ENCODE measurements at regions not wholly inside any gene's neighbourhood (a gene's known extent, or its start where the extent isn't known, plus 50 kb on each side); places are given as distances from the start of the nearest gene placed in this dataset.
"Not testable (repeated sequence)": the region's sequence is repeated elsewhere in the genome, so short reads cannot be mapped to it uniquely, and the experiment has no call there.

- DNase-seq, result not testable (repeated sequence)
Observed at GRCh38 chr16:16448423-16448822, 69.5 kb downstream of the NPIPA7 start.

- DNase-seq, result not testable (repeated sequence)
Observed at GRCh38 chr16:16449712-16450237, 70.8 kb downstream of the NPIPA7 start.

DNA sequence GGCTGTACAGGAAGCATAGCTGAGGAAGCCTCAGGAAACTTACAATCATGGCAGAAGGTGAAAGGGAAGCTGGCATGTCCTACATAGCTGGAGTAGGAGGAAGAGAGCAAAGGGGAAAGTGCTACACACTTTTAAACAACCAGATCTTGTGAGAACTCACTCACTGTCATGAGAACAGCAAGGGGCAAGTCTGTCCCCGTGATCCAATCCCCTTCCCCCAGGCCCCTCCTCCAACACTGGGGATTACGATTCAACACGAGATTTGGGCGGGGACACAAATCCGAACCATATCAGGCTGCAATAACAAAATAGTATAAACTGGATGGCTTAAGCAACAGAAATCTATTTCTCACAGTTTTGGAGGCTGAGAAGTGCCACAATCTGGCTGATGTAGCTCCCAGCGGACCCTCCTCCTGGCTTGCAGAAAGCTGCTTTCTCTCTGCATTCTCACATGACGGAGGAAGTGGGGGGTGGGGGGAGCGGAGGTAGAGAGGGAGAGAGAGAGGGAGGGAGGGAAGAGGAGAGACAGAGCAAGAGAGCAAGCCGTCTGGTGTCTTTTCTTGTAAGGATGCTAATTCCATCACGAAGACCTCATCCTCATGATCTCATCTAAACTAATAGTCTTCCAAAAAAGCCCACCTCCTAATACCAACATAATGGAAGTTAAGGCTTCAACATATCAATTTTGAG, 72.9 kb downstream of the NPIPA7 start:
- DNase-seq, result not testable (repeated sequence)

- not testable (repeated sequence) for DNase-seq
Observed at GRCh38 chr16:16458579-16458978, 79.6 kb downstream of the NPIPA7 start.

DNA sequence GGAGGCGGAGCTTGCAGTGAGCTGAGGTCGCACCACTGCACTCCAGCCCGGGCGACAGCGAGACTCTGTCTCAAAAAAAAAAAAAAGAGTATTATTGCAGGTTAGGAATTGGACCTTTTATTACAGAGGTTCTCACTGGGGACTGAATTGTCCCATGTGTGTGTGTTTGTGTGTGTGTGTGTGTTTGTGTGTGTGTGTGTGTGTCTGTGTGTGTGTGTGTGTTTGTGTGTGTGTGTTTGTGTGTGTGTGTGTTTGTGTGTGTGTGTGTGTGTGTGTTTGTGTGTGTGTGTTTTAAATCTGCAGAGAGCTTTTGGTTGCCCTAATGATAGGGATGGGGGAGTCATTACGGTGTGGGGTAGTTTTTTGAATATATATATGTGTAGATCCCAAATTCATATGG, 84.9 kb downstream of the NPIPA7 start:
- DNase-seq, result not testable (repeated sequence)

GRCh38 chr16:16488919-16489318, 110.0 kb downstream of the NPIPA7 start:
- not testable (repeated sequence) for DNase-seq

DNA sequence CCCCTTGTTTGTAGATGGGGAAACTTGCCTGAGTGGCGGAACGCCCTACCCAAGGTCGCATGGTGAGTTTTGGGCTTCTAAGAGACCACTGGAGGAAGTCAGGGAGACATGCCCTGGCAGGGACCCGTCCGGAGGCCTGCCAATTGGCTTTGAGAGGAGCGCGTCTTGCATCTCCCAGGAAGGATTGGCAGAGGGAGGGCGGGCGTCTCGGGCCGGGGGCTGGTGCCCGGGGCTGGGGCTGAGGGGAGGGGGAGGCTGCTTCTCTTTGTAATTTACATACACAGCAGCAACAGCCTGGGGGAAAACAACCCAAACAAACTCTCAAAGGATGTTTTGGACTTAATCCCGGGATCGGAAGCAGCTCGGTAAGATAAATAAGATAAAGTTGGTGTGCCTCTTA, 110.5 kb downstream of the NPIPA7 start:
- not testable (repeated sequence) for DNase-seq

GRCh38 chr16:16494114-16494513, 115.2 kb downstream of the NPIPA7 start:
- not testable (repeated sequence) for DNase-seq

DNA sequence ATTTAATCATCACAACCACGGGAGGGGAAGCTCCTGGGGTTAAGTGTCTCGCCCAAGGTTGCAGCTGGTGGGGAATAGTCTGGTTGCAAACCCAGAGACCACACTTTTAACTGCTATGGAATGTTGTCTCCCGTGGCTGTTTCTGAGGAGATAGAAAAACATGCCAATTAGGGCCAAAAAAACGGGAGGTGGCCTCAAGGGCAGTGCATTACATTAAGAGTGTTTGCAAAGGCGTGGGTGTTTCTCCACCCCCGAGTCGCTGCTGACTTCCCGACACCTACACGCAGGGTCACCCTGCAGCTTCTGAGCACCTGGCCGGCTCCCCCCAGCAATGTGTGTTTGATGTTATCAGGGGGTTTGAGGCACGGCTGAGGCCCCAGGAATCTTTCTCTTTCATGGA, 116.1 kb downstream of the NPIPA7 start:
- DNase-seq, result not testable (repeated sequence)

- DNase-seq, result not testable (repeated sequence)
Observed at GRCh38 chr16:16499875-16500274, 120.9 kb downstream of the NPIPA7 start.

- not testable (repeated sequence) for DNase-seq
Observed at GRCh38 chr16:16507041-16507440, 128.1 kb downstream of the NPIPA7 start.

- DNase-seq, result not testable (repeated sequence)
Observed at GRCh38 chr16:16508344-16508743, 129.4 kb downstream of the NPIPA7 start.

GRCh38 chr16:16519395-16519794, 140.5 kb downstream of the NPIPA7 start:
- DNase-seq, result not testable (repeated sequence)

- DNase-seq, result not testable (repeated sequence)
Observed at GRCh38 chr16:16521239-16522002, 142.5 kb downstream of the NPIPA7 start.

GRCh38 chr16:16526998-16527397, 148.1 kb downstream of the NPIPA7 start:
- not testable (repeated sequence) for DNase-seq

GRCh38 chr16:16530744-16531143, 151.8 kb downstream of the NPIPA7 start:
- not testable (repeated sequence) for DNase-seq

GRCh38 chr16:16535565-16535964, 156.6 kb downstream of the NPIPA7 start:
- DNase-seq, result not testable (repeated sequence)

GRCh38 chr16:16536151-16536550, 157.2 kb downstream of the NPIPA7 start:
- DNase-seq, result not testable (repeated sequence)

DNA sequence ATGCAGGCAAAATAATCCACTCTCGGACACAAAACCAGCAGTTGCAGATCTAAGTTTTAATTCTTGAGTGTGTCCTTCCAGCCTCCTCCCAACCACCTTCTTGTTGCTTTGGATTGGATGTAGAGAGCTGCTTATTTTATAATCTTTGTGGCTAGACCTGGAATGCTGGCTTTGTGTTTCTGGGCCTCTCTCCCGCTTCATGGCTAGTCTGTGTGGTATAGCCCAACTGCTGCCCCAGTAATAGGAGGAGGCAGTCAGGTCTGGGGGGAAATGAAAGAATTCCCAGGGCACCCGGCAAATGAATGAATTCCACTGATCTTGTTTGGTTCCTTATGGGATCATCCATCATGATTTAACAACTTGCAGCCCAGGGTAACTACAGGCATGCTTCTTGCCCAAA, 170.8 kb downstream of the NPIPA7 start:
- not testable (repeated sequence) for DNase-seq

- DNase-seq, result not testable (repeated sequence)
Observed at GRCh38 chr16:16550824-16551223, 171.9 kb downstream of the NPIPA7 start.

DNA sequence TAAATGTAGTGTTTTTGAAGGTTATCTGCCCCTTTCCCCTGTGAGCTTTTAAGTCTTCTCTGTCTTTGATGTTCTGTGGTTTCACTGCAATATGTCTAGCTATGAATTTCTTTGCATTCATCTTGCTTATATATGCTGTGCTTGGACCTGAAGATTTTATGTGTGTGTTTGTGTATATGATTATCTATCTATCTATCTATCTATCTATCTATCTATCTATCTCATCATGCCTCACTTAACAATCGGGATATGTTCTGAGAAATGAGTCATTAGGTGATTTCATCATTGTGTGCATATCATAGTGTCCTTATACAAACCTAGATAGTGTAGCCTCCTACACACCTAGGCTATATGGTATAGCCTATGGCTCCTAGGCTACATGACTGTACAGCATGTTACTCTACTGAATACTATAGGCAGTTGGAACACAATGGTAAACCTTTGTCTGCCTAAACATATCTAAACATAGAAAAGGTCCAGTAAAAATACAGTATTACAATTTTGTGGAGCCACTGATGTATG, 173.9 kb downstream of the NPIPA7 start:
- DNase-seq, result not testable (repeated sequence)

GRCh38 chr16:16559179-16559740, 180.3 kb downstream of the NPIPA7 start:
- not testable (repeated sequence) for DNase-seq

- DNase-seq, result not testable (repeated sequence)
Observed at GRCh38 chr16:16561532-16561931, 182.6 kb downstream of the NPIPA7 start.
